Stimulated activated CD8-positive, alpha-beta memory T cell treated with anti-CD3 and anti-CD28 coated beads, Interleukin-7, amount 100 ng/mL, for 48 hours (primary cell): ENCODE measurements at regions not wholly inside any gene's neighbourhood (a gene's known extent, or its start where the extent isn't known, plus 50 kb on each side); places are given as distances from the start of the nearest gene placed in this dataset.

Experiments used
- DNase-seq, 2 donors: peaks; one replicate each; pipeline ENCODE4 v3.0.0-alpha.2; 2020; ENCODE audit warnings: low read depth in 1 of 2; ENCODE audit errors: extremely low read depth in 1 of 2

DNA sequence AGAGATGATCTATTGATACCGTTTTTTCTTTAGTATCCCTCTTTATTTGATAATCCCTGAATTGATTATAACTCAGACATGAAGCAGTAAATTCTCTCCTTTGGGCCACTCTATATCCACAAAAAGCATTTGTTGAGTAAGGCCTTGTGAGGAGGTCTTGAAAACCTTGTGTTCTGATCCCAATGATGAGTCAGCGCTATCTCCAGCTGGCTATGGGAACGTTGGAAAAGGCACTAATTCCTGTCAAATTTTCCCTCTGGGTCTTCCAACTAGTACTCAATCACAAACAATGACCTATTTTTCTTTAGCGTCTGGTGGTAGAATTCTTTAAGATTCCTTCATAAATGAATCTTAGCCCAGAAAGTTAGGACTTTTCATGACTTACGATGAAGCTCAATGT, 168.4 kb upstream of the LRIG3 start:
- DNase-seq = no peak

DNA sequence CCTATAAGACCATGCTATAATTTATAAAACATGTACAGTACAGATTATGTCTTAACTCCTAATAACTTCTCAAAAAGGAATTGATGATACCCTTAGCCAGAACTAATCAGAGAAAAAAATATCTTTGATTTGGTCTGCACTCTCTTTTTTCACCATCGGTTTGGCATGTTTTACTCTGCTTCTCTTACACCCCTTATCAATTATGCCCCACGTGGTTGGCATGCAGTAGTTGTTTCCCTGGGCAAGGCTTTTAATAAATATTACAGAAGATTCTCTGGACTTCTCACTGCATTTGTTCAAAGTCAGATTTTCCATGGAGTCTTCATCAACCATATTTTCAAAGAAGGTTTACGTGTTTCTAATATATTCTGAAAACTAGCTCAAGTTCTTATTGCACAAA, 167.4 kb upstream of the LRIG3 start:
- no peak for DNase-seq

DNA sequence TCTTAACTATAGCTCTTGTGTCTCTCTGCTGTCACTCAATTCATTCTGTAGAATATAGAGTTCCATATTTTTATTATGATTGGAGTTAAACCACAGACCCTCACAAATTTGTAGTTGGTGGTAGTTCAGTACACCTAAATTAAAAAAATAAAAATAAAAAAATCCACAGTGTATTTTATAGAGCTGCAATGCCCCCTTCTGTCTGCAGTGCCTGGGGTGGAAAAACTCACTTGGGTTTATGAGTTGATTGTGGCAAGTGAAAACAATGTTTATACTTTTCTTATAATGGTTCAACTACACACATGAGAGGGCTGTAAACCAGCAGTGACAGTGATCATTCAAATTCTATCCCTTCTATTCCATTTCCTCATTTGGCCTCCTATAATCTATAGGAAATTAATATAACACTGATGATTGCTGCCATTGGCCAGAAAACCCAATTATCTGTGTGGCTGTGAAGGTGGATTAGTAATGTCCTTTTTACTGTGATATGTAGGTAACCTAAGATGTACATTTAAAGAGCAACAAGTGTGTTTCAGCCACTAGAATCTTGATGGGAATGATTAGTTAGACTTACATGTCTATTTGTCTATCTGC, 166.9 kb upstream of the LRIG3 start:
- DNase-seq = no peak

DNA sequence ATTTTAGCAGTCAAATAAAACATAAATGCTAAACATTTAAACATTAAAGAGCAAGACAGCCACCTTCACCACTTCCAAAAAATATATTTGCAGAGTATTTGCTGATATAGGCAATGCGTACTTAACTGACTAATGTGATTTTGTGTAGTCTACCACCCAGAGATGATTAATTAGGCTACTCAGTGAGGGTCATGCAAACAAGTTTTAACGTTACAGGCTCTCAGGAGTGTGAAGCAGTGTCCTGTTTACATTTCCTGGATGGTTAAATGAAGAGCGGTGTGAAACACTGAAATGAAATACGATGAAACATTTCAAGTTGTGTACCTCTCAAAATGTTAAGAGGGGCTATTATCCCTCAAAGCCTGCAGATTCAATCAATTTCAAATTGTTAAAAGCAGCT, 165.8 kb upstream of the LRIG3 start:
- DNase-seq = no peak

DNA sequence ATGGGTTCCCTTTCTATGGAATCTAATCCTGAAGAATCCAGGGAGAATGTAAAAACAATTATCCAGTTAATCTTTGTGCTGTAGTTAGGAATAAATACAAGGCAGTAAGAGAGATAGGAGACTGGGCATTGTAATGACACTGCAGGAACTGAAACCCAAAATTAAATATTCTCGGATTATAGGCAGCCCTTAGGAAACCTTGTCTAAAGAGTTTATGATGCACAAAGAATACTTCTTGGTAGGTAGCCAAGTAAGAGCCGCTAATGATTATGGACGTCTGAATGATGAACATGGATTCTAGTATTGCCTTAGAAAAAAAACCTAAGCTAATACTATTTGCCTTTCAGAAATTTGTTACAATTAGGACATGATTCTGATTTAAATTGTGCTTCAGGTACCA, 165.4 kb upstream of the LRIG3 start:
- no peak for DNase-seq

DNA sequence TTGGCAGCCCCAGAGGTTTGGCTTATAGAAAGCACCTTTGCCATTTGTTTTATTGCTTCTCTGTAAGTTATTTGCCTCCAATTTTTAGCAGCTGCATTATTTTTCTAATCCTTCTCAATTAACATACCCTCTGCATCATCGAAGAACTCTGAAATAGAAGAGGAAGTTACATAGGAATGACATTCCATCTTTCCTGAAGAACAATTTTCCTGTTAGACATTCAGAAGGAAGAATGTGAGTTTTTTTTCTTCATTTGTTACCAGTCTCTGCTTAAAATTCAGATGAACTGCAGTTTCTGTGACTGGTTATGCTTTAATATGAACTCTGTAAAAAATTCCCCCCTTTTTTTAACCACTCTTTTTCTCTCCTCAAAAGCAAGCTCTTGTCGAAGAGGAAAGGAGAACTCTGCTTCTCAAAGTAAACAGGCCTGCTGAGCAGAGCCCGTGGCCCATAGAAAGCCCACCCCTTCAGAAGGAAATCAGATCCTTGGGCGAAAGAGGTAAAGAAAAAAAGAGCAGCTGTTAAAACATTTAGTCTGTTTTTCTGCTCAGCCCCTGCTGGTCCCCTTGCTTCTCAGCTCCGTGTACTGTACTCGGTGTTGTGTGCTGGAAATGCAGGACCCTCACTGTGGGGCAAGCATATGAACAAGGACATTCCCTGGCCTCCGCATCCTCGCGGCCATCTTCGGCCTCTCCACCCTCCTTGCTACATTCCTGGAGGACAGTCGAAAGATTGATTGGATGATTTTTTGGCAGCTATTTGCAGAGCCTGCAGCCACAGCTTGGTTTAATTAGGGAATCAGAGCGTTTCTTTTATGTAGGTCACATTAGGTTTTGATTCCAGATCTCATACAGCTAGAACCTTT, 164.4 kb upstream of the LRIG3 start:
- DNase-seq = no peak

DNA sequence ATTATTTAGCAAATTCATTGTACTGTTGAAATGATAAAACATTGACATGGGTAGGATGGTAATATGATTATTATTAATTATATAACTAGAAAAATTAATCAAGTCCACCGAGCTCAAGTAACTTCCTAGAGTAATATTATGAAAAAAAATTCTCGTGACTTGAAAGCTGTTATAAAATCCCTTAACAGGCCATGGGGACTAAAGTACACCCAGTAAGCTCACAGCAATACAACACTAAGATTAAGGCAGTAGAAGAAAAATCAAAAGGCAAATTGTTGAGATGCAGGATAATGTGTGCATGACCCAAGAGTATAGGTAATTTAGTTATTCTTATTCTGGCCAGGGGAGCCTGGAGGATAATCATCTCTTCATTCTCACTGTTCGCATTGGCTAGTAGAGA, 162.6 kb upstream of the LRIG3 start:
- DNase-seq = no peak

DNA sequence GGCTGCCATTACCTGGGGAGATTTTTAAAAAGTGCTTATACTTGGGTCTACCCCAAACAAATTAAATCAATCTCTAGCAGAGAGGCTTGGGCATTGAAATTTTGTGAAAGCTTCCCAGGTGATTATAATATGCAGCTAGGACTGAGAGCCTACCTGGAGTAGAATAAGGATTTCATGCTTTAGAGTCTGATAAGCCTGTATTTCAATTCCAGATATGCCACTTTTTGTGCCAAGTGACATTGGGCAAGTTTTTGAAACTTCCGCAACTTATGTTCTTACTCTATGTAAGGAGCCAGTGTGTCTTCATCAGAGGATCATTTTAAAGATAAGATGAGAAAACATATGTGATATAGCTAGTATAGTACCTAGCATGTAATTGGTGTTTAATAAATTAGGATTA, 159.8 kb upstream of the LRIG3 start:
- no peak for DNase-seq

DNA sequence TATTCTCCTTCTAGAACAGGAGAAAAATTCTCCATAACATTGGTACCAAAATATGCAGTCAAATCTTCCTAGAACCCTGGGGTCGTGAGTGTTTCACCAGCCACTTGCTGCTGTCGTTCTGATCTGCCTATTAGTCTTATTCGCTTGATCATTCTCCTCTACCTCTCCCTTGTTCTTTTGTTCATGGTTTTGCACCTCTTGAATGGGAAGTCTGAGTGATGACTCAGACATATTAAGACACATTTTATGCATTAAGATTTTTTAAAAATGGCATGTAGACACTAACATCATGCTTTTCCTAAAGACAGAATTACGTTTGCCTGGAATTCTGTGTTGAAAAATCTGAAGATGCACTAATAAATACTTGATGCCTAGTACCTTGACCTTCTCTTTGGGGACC, 159.2 kb upstream of the LRIG3 start:
- DNase-seq = no peak

DNA sequence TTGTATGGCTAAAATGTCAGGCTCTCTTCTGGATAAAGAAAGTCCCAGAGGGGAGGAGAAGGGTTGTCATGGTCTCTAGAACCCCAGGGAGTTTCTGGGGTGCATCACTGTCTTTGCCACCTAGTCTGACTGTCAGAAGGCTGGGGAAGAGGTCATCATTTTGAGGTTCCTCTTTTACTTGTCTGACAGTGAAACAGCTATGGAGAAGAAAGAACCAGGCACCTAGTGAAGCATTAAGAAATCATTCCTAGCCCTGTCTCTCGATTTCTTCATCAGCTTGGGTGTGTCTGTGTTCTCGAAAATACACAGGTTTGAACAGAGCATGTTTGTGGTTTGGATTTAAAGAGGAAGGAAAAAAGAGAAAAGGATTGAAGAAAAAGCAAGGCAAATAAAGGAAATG, 158.7 kb upstream of the LRIG3 start:
- DNase-seq = no peak

DNA sequence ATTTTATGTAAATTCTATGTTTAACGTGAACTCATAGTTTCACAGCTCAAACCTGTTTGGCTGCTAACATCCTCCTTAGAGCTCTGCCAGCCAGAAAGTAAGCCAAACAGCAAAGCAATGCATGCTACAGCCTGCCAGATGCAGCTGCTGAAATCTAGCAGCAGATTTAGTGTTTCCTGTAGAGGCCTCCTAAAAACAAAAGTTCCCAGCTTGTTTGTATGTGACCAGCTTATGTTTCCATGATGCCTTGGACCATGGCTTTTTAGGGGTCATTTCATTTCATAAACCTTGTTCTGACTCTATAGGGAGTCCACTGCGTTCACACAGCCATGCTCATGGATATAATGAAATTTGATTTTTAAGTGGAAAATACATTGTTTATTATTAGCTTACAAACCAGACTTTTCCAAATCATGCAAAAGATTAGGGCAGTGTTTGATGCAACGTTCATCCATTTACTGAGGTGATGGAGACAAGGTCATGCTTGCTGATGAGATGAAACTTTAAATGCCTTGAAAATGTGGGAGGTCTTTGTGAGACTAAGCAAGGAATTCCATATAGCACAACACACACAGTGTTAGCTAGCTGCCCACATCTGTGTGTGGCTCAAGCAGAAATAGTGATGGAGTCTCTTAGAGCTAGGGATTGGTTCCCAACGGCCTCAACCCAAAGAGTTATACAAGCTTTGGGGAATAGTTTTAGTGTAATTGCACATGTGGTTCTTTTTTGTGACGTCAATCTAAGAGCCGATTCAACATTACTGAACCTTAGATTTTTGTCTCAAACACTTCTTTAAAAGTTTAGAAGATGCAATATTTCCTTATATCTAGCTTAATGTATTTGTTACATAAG, 157.5 kb upstream of the LRIG3 start:
- no peak for DNase-seq

DNA sequence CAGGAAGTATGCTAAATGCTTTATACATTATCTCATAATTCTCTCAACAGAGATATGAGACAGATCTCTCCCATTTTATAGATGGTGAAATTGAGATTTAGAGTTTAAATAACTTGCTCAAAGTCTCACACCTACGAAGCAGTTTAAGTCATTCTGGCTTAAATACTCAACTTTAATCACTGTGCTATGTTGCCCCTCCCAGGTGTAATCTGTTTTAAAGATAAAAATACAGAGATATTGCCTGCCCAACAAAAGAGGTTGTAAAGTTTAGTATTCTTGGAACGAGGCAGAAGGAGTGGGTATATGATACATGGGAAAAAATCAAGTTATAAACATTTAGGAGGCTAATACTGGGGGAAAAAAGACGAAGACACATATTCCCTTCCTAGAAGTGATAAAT, 156.8 kb upstream of the LRIG3 start:
- no peak for DNase-seq

DNA sequence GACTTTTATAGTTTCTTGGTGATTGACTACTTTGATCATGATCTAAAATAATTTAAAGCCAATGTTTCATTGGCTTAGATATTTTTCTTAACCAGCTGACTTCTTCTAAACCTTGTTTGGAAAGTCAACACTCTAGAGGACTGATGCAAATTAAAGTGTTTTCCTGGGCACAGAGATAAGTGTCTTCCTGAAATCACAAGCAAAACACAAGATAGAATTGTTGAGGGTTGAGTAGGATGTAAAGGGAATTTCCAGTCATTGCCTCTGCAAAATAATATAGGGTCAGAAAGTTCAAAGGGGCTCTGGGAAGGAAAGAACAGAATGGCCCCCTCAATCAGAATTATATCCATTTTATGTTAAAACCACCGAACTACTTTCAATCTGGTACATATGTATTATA, 156.3 kb upstream of the LRIG3 start:
- DNase-seq = no peak

DNA sequence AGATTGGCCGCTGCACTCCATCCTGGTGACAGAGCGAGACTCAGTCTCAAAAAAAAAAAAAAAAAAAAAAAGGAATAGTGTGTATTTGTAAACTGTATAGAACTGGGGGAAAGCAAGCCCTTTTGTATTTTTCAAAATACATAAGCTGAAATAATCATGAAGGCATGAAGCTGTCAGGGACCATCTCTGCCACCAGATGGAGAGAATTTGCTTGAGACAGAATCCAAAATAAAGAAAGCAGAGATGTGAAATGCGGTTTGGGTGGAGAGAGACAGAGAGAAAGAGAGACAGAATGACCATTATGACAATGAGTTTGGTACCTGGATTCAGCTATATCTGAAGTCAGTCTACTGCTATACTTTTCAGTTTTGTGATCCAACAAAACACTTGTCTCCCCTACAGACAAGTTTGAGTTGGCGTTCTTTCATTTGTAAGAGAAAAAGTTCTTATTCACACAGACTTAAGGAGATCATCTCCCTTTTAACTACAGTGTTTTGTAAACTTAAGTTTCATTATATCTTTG, 155.7 kb upstream of the LRIG3 start:
- no peak for DNase-seq

DNA sequence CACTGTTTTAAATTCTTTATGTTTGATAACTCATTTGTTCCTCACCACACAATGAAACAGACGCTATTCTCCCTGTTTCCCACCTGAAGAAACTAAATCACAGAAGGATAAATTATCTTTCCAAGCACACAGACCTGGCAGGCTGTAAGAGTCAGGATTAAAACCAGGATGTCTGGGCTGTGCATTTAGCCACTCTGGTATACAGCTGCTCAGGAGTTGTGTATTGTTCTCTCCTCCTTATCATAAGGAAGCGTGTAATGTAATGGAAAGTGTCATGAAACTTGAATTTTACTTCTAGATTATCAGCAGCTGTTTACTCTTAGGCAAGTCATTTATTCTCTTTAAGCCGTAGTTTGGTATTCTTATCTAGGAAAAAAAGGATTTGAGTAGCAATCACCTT, 154.8 kb upstream of the LRIG3 start:
- no peak for DNase-seq

DNA sequence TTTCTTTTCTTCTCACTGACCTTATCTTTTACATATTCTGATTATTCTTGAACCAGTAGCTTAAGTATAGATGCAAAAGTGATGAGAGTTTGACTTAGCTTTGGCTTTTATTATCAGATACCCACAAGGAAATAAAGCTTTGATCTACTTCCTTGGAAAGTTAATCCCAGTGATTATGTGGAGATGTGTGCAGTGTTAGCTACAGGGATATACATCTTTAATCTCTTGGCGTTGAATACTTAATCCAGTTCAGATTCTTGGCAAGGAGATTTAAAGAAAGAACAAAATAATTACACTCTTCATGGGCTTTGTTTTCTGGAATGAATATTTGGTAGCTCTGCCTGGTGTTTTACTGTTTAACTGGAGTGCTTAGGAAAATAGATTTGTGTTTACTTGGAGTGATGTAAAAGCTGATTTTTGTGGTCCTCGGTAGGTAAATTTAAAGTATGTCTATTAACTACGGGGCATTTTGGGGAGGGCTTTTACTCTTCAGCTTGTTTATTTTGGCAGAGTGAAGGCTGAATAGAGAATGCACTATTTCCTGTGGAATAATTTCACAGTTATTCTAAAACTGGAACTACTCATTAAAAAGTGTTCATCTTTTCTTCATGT, 150.1 kb upstream of the LRIG3 start:
- no peak for DNase-seq

DNA sequence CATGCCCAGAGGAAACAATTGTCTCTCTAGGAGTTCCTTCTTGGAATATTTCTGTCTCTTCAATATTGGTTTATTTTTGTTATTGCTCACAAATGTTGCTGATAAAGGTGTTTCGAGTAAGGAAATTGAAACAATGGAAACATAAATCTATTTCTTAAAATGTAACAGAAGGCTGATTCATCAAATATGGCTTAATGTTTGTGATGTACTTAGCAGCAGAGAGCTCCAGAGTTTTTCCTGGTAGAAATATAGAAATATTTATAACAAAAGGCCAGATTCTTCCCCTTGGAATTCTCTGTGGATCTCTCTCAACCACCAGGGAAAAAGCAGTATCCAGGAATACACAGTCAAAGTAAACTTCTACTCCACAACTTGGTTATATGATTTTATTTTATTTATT, 149.2 kb upstream of the LRIG3 start:
- no peak for DNase-seq

DNA sequence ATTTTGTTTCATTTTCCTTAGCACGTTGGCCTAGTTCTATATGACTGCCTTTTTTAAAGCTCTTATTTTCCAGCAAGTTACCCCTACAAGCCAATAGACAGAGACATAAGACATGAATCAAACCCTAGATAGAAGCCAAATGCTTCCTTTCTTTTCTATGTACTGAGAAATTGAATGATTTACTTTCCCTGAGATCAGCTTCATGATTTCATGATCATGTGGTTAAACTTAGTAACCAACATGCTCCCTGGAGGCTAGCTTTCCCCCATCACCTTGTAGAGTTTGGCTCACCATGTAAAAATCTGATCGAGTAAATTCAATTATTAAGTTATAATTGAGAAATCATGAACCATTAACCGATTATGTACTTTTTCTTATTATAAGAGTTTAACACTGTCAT, 148.1 kb upstream of the LRIG3 start:
- DNase-seq = no peak

DNA sequence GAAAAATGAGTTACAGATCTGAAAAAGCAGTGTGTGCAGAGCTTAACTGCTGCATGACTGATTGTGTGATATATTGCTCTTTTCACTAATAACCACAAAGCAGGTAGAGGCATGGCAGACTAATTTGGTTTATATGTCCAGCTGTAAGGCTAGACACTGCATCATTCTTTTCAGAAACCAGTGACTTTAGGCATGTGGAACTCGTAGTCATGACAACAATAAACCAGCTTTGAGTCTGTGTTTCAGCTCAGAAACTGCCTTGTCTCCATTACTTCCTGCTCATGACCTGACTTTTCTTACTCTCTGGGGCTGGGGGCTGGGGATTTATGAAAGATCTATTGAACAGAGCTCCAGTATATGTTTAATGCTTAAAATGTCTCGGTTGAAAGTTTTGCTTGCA, 146.8 kb upstream of the LRIG3 start:
- DNase-seq = no peak

DNA sequence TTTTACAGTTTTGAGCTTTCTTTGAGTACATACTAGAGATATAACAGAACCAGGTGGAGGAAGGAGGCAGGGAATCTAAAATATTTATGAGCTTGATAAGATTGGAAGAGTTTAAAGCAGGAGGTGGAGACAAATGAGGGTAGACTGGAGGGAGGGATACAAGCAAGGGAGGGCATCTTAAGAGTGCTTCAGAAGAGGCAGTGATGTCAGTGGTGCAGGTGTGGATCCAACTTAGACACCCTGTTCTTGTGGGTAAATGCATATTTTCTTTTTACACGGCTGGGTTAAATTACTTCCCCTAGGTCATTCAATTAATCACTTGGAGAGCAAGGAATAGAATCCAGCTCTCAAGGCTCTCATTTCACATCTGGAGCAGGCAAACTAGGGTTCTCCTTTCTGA, 146.1 kb upstream of the LRIG3 start:
- DNase-seq = no peak
